ENCODE measurements at regions not wholly inside any gene's neighbourhood (a gene's known extent, or its start where the extent isn't known, plus 50 kb on each side); places are given as distances from the start of the nearest gene placed in this dataset.
A peak's percentile ranks its signal among the peaks of the same experiment; 100 is the strongest.

- peak; percentile 53 for DNase-seq
These were observed 280.4 kb downstream of the GALC start for GRCh38 chr14:87712396-87713090.

- no peak for DNase-seq
These were observed 287.5 kb downstream of the GALC start for GRCh38 chr14:87705439-87705896.

GRCh38 chr14:87698481-87698880 is 294.5 kb downstream of the GALC start:
- no peak for DNase-seq

GRCh38 chr14:87696485-87696884 is 296.5 kb downstream of the GALC start:
- no peak for DNase-seq

- no peak for DNase-seq
These were observed 301.7 kb downstream of the GALC start for GRCh38 chr14:87691042-87691881.

GRCh38 chr14:87690076-87690613 is 302.8 kb downstream of the GALC start:
- DNase-seq = no peak

- DNase-seq = no peak
These were observed 304.5 kb downstream of the GALC start for GRCh38 chr14:87688524-87688923.

GRCh38 chr14:87687420-87687819 is 305.6 kb downstream of the GALC start:
- peak; percentile 8 for DNase-seq

GRCh38 chr14:87686746-87687145 is 306.2 kb downstream of the GALC start:
- DNase-seq = no peak

GRCh38 chr14:87679866-87680265 is 313.1 kb downstream of the GALC start:
- DNase-seq = peak; percentile 50

GRCh38 chr14:87678624-87679023 is 314.4 kb downstream of the GALC start:
- DNase-seq = no peak

- DNase-seq = peak; percentile 43
These were observed 316.1 kb downstream of the GALC start for GRCh38 chr14:87676814-87677437.

- no peak for DNase-seq
These were observed 325.3 kb downstream of the GALC start for GRCh38 chr14:87667659-87668058.

- DNase-seq = no peak
These were observed 336.7 kb downstream of the GALC start for GRCh38 chr14:87656315-87656714.

GRCh38 chr14:87652278-87652677 is 340.7 kb downstream of the GALC start:
- no peak for DNase-seq

GRCh38 chr14:87644689-87645088 is 348.3 kb downstream of the GALC start:
- no peak for DNase-seq

- DNase-seq = peak; percentile 74
These were observed 350.0 kb downstream of the GALC start for GRCh38 chr14:87643005-87643404.

GRCh38 chr14:87640553-87640952 is 352.4 kb downstream of the GALC start:
- DNase-seq = no peak

GRCh38 chr14:87638196-87638595 is 354.8 kb downstream of the GALC start:
- no peak for DNase-seq

GRCh38 chr14:87635442-87635841 is 357.5 kb downstream of the GALC start:
- DNase-seq = no peak

- no peak for DNase-seq
These were observed 360.2 kb downstream of the GALC start for GRCh38 chr14:87632796-87633195.

- no peak for DNase-seq
These were observed 362.1 kb downstream of the GALC start for GRCh38 chr14:87630846-87631245.

GRCh38 chr14:87629788-87630187 is 363.2 kb downstream of the GALC start:
- peak; percentile 33 for DNase-seq
